Activated naive CD8-positive, alpha-beta T cell treated with anti-CD3 and anti-CD28 coated beads, Interleukin-2, amount 10 ng/mL, durations not matched to agents 7 days and 5 days (primary cell): ENCODE measurements at regions not wholly inside any gene's neighbourhood (a gene's known extent, or its start where the extent isn't known, plus 50 kb on each side); places are given as distances from the start of the nearest gene placed in this dataset.

Experiments
- ATAC-seq: fragments of 150-1000 bp; cut with Tn5 transposase; one replicate; pipeline ENCODE4 v1.10.0; 2021; ENCODE audit warnings: low read depth, moderate library complexity
- POLR2A ChIA-PET: fragments of 350-600 bp; sonication (Branson Sonifier 250); formaldehyde crosslinking; loops from one replicate; lab custom pipeline; 2021; ENCODE audit warnings: antibody characterized with exemption; lab: Charles Lee
- DNase-seq: peaks from one replicate; pipeline ENCODE4 v3.0.0; 2021
- H3K27ac Mint-ChIP-seq: one replicate; pipeline ENCODE4 v1.8.0; 2022; ENCODE audit warnings: mild to moderate bottlenecking, mixed read lengths
- H3K27me3 Mint-ChIP-seq: one replicate; pipeline ENCODE4 v1.8.0; 2022; ENCODE audit warnings: mild to moderate bottlenecking, moderate library complexity, mixed read lengths
- H3K36me3 Mint-ChIP-seq: one replicate; pipeline ENCODE4 v1.8.0; 2021; ENCODE audit warnings: mild to moderate bottlenecking, mixed read lengths
- H3K4me1 Mint-ChIP-seq: one replicate; pipeline ENCODE4 v1.8.0; 2021; ENCODE audit warnings: mixed read lengths
- H3K4me3 Mint-ChIP-seq: one replicate; pipeline ENCODE4 v1.8.0; 2022; ENCODE audit warnings: mild to moderate bottlenecking, moderate library complexity, mixed read lengths
- H3K9me3 Mint-ChIP-seq: one replicate; pipeline ENCODE4 v1.8.0; 2021; ENCODE audit warnings: mixed read lengths

DNA sequence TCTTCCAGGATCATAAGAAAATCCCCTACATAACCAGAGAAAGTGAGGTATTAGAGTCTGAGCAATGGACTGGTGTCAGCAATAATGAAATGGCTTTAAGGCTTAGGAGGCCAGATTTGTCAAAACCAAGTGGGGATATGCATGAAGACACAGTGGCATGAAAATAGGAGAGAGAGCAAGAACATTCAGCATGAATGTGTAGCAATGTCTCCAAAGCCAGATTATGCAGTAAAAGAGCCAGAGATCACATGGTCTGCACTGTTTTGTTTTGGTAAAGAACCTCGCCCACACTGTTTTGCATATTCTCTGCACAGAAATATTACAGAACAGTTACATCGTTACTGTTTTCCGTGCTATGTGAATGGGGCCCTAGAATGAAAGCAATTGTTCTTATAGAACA, 589.4 kb downstream of the PLPP3 start:
- H3K36me3 Mint-ChIP-seq, result no peaks in the 10 kb centered on the region
- no peaks in the 10 kb centered on the region for H3K27me3 Mint-ChIP-seq
- POLR2A ChIA-PET, result no interaction called here
- H3K9me3 Mint-ChIP-seq, result no peaks in the 10 kb centered on the region
- no peak overlapping the region for H3K4me3 Mint-ChIP-seq
- DNase-seq (no peak), ATAC-seq (no peak)
- no peaks in the 10 kb centered on the region for H3K4me1 Mint-ChIP-seq
- H3K27ac Mint-ChIP-seq, result no peak overlapping the region

DNA sequence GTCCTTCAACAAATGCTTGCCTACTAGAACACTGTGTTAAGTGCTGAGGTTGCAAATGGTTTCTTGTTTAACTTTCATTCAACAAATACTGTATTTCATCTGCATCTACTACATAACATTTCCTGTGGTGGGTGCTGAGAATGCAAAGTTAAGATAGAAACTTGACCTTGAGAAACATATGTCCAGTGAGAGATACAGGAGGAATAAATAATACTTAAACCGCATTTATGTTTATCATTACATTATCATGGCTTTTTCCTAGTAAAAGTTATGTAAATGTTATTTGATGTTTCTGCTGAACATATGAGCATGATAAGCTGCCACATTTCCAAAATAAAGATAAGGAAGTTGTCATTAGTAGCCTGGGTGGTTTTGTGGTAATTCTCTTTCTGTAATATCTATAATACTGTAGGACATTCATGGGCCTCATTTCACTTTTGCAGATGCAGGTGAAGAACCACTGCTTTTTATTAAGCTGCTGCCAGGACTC, 590.4 kb downstream of the PLPP3 start:
- POLR2A ChIA-PET, result no interaction called here
- no peak for ATAC-seq
- Mint-ChIP-seq H3K27ac (no peak overlapping the region), H3K36me3 (no peaks in the 10 kb centered on the region), H3K4me1 (no peaks in the 10 kb centered on the region), H3K9me3 (no peaks in the 10 kb centered on the region), H3K27me3 (no peaks in the 10 kb centered on the region), H3K4me3 (no peak overlapping the region)
- no peak for DNase-seq

DNA sequence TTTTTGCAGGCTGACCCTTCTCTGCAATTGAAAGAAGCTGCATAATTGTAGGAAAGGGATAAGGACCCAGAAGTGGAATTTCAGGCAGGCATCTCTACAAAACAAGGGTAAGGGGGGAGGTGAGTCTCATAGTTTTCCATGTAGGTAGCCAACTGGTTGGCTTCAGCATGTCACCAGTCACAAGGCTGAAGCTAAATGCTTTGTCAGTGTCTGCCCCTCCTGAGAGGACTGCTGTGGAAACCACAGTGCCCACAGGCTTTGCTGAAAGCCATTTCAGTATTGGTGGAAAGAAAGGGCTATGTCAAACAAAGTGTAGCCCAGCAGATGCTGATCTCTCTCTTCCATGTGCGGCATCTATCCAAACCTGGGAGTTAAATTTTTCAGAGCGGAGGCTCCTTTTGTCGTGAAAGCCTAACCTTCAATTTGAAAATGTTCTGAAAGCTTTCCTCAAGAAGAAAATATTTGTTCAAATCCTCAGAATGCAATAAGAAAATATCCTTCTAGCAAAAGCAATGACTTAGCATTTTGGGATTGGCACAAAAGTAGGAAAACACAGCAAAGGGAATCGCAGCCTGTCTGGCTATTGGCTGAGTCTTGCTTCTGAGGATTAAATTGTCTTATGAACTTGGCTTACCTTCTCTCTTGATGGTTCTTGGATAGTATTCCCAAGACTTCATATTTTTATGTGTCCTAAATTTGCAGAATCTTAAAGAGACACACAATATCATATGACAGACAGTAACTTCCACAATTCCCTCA, 591.7 kb downstream of the PLPP3 start:
- no peaks in the 10 kb centered on the region for H3K4me1 Mint-ChIP-seq
- POLR2A ChIA-PET, result no interaction called here
- DNase-seq (no peak), ATAC-seq (no peak)
- H3K36me3 Mint-ChIP-seq, result no peaks in the 10 kb centered on the region
- H3K4me3 Mint-ChIP-seq, result no peak overlapping the region
- H3K27ac Mint-ChIP-seq, result no peak overlapping the region
- no peaks in the 10 kb centered on the region for H3K27me3 Mint-ChIP-seq
- no peaks in the 10 kb centered on the region for H3K9me3 Mint-ChIP-seq

GRCh38 chr1:55986003-55986402, 593.4 kb downstream of the PLPP3 start:
- DNase-seq, result no peak
- Mint-ChIP-seq H3K27ac (no peak overlapping the region), H3K27me3 (no peaks in the 10 kb centered on the region), H3K4me1 (no peaks in the 10 kb centered on the region), H3K9me3 (no peaks in the 10 kb centered on the region), H3K36me3 (no peaks in the 10 kb centered on the region), H3K4me3 (no peak overlapping the region)
- POLR2A ChIA-PET, result no interaction called here
- no peak for ATAC-seq

DNA sequence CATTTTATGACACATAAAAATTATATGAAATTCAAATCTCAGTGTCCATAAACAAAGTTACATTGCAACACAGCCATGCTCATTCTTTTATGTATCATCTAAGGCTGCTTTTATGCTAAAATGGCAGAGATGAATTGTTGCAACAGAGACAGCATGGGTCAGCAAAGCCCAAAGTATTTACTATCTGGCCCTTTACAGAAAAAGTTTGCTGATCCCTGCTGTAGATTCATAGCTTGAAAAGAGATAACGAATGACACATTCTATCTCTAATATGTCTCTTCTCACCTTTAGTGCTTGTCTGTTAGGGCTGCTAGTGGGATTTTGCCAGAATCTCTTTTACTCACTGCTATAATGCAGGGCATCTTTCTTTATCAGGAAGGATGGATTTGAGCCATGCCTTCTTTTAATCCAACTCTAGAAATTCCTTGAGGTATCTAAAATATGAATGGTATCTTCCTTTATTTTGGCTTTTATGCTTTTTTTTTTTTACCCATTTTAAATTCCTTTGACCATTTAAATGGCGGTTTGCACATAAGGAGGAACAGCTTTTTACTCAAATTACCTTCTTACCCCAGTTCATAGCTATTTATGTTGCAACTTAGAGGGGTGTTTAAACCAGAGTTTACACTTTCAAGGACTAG, 598.2 kb downstream of the PLPP3 start:
- POLR2A ChIA-PET, result no interaction called here
- H3K36me3 Mint-ChIP-seq, result peaks cover 1% of the 10 kb centered on the region
- no peaks in the 10 kb centered on the region for H3K27me3 Mint-ChIP-seq
- DNase-seq (no peak), ATAC-seq (no peak)
- no peaks in the 10 kb centered on the region for H3K9me3 Mint-ChIP-seq
- no peak overlapping the region for H3K27ac Mint-ChIP-seq
- no peaks in the 10 kb centered on the region for H3K4me1 Mint-ChIP-seq
- H3K4me3 Mint-ChIP-seq, result no peak overlapping the region

DNA sequence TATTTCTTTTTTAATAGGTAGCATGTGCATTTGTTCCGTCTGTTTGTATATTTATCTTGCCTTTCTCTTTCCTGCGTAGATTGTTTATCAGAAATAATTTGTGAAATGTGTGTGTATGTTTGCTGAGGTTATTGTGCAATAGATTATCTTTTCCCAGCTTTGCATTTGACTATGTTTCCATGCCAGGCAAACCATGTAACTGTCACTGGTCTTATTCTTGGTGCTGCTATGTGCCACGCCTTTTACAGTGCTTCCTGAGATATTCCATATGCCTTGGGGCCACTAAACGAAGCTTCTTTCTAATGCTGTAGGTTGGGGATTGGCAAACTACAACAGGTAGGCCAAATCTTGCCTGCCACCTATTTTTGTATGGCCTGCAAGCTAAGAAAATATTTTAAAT, 598.8 kb downstream of the PLPP3 start:
- Mint-ChIP-seq H3K27me3 (no peaks in the 10 kb centered on the region), H3K4me3 (no peak overlapping the region), H3K4me1 (no peaks in the 10 kb centered on the region), H3K36me3 (peaks cover 1% of the 10 kb centered on the region), H3K9me3 (no peaks in the 10 kb centered on the region), H3K27ac (no peak overlapping the region)
- POLR2A ChIA-PET, result no interaction called here
- DNase-seq, result no peak
- ATAC-seq, result no peak

DNA sequence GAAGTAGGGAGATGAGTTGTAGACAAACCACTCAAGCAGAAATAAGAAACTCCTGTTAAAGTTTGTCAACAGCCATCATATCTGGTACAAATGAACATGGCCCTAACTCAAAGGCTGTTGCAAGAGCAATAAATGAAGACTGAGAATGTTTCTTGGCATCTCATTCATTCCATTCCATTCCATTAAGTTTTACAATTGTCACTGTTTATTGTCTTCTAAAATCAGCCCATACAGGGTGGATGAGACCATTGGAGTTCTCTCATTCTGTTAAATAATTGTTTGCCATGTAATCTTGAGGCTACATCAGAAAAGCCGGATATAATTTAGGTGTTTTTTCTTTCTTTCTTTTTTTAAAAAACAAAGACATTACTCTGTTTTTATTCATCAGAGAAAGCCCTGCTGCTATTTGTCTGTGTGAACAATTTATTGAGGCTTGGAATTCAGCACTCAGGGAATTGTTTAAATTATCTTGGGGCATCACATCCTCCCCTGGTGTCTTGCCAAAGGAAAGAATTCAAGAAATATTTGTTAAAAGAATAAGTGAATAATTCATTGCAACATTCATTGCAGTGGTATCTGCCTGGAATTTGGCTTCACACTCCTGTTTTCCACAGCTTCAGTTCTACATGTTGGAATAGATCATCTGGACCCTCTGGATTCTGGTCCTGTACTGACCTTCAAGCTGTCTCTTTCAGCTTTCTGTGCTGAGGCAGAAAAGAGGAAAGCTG, 604.5 kb downstream of the PLPP3 start:
- Mint-ChIP-seq H3K9me3 (no peaks in the 10 kb centered on the region), H3K4me1 (no peaks in the 10 kb centered on the region), H3K27ac (no peak overlapping the region), H3K36me3 (peaks cover 1% of the 10 kb centered on the region), H3K4me3 (no peak overlapping the region), H3K27me3 (no peaks in the 10 kb centered on the region)
- DNase-seq, result no peak
- POLR2A ChIA-PET, result no interaction called here
- no peak for ATAC-seq

GRCh38 chr1:55970526-55971110, 608.7 kb downstream of the PLPP3 start:
- H3K27me3 Mint-ChIP-seq, result no peaks in the 10 kb centered on the region
- H3K36me3 Mint-ChIP-seq, result peaks cover 2% of the 10 kb centered on the region
- DNase-seq (no peak), ATAC-seq (no peak)
- H3K27ac Mint-ChIP-seq, result no peak overlapping the region
- no peak overlapping the region for H3K4me3 Mint-ChIP-seq
- POLR2A ChIA-PET, result no interaction called here
- H3K4me1 Mint-ChIP-seq, result no peaks in the 10 kb centered on the region
- H3K9me3 Mint-ChIP-seq, result peaks cover 3% of the 10 kb centered on the region

GRCh38 chr1:55969322-55969721, 610.0 kb downstream of the PLPP3 start:
- Mint-ChIP-seq H3K27me3 (no peaks in the 10 kb centered on the region), H3K4me3 (no peak overlapping the region), H3K27ac (no peak overlapping the region), H3K4me1 (no peaks in the 10 kb centered on the region), H3K9me3 (peaks cover 3% of the 10 kb centered on the region), H3K36me3 (peaks cover 2% of the 10 kb centered on the region)
- no peak for DNase-seq
- ATAC-seq, result no peak
- POLR2A ChIA-PET, result no interaction called here

GRCh38 chr1:55968661-55969060, 610.7 kb downstream of the PLPP3 start:
- no peak overlapping the region for H3K4me3 Mint-ChIP-seq
- no peak for ATAC-seq
- POLR2A ChIA-PET, result no interaction called here
- H3K27me3 Mint-ChIP-seq, result no peaks in the 10 kb centered on the region
- H3K4me1 Mint-ChIP-seq, result no peaks in the 10 kb centered on the region
- H3K27ac Mint-ChIP-seq, result no peak overlapping the region
- H3K9me3 Mint-ChIP-seq, result peaks cover 3% of the 10 kb centered on the region
- peaks cover 2% of the 10 kb centered on the region for H3K36me3 Mint-ChIP-seq
- DNase-seq, result no peak

DNA sequence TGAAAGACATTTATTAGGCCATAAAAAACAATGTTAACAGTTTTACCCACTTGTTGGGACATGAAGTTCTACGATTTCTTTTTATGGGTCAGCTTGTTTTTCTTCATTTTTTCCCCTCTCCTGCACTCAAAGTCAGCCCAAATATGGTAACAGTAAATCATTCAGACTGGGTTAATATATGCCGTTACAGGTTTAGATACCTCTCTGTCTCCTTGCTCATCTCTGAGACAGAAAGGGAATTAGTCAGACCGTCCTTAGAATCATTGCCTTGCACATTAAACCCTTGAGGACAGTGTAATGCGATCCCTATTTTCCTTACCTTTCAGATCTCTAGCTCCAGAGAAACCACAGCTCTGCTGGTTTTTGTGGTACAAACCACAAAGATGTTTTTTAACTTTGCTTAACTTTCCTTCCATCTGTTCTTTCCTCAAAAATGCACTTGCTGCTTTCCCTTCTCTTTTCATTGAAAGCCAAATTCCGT, 613.3 kb downstream of the PLPP3 start:
- H3K9me3 Mint-ChIP-seq, result peaks cover 3% of the 10 kb centered on the region
- POLR2A ChIA-PET, result no interaction called here
- DNase-seq (no peak), ATAC-seq (no peak)
- no peaks in the 10 kb centered on the region for H3K4me1 Mint-ChIP-seq
- no peak overlapping the region for H3K4me3 Mint-ChIP-seq
- no peak overlapping the region for H3K27ac Mint-ChIP-seq
- H3K36me3 Mint-ChIP-seq, result peaks cover 2% of the 10 kb centered on the region
- no peaks in the 10 kb centered on the region for H3K27me3 Mint-ChIP-seq

- Mint-ChIP-seq H3K9me3 (no peaks in the 10 kb centered on the region), H3K27ac (no peak overlapping the region), H3K36me3 (no peaks in the 10 kb centered on the region), H3K4me3 (no peak overlapping the region), H3K27me3 (peaks cover 1% of the 10 kb centered on the region), H3K4me1 (no peaks in the 10 kb centered on the region)
- ATAC-seq (no peak), DNase-seq (no peak)
- POLR2A ChIA-PET, result no interaction called here
Measured at GRCh38 chr1:55962472-55962871, 616.9 kb downstream of the PLPP3 start.

GRCh38 chr1:55959136-55959548, 620.2 kb downstream of the PLPP3 start:
- Mint-ChIP-seq H3K4me1 (no peaks in the 10 kb centered on the region), H3K27ac (no peak overlapping the region), H3K9me3 (no peaks in the 10 kb centered on the region), H3K4me3 (no peak overlapping the region), H3K27me3 (peaks cover 2% of the 10 kb centered on the region), H3K36me3 (no peaks in the 10 kb centered on the region)
- POLR2A ChIA-PET, result no interaction called here
- DNase-seq (no peak), ATAC-seq (no peak)
